Stimulated activated CD4-positive, alpha-beta T cell treated with anti-CD3 and anti-CD28 coated beads, Interleukin-12 subunit alpha, Interleukin-12 subunit beta, amount 100 ng/mL, for 24 hours (primary cell): ENCODE measurements at regions not wholly inside any gene's neighbourhood (a gene's known extent, or its start where the extent isn't known, plus 50 kb on each side); places are given as distances from the start of the nearest gene placed in this dataset.
"Not testable (repeated sequence)": the region's sequence is repeated elsewhere in the genome, so short reads cannot be mapped to it uniquely, and the experiment has no call there.

Source experiments
- DNase-seq, 2 experiments: peaks; one replicate each; pipeline ENCODE4 v3.0.0-alpha.2; 2020; ENCODE audit warnings: low read depth in 2 of 2

DNA sequence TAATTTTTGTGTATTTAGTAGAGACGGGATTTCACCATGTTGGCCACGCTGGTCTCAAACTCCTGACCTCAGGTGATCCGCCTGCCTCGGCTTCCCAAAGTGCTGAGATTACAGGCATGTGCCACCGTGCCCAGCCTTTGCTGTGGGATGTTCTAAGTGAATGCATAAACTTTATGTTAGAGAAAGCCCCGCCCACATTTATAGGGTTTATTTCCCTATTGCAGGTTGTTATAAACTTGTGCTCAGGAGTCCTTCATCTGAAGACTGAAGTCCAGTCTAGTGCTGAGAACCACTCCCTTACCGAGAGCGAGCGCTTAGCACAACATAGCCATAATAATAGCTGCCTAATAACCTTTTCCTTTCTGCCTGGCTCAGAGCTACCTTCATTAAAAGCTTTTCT, 75.4 kb upstream of the ZNF217 start:
- DNase-seq = no peak

DNA sequence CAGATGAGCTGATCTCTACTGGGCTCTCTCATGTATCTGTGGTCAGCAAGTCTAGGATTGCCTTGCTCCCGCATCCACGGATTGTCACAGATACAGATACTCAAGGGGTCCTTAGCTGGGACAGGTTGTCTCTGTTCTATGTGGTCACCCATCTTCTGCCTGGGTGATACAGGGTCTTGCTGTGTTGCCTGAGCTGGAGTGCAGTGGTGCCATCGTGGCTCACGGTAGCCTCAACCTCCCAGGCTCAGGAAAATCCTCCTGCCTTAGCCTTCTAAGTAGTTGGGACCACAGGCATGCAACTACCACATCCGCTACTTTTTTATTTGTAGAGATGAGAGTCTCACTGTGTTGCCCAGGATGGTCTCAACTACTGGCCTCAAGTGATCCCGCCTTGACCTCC, 72.5 kb upstream of the ZNF217 start:
- no peak for DNase-seq

DNA sequence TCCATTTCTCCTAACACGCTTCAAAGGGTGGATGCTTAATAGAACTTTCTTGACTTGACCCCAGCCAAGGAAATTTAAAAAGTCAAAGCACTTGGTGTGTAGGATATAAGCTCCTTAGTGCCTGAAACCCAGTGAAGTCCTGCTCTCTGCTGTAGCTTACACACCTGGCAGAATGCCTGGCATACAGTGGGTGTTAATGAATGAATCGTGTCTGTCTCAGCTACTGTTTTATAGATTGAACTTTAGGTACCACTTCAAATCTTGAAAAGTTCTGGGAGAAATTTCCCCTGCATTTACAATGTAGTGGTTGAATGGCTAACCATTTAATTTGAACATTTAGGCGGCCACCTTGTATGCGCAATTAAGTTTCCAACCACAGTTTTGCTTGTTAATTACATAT, 70.5 kb upstream of the ZNF217 start:
- DNase-seq = no peak

DNA sequence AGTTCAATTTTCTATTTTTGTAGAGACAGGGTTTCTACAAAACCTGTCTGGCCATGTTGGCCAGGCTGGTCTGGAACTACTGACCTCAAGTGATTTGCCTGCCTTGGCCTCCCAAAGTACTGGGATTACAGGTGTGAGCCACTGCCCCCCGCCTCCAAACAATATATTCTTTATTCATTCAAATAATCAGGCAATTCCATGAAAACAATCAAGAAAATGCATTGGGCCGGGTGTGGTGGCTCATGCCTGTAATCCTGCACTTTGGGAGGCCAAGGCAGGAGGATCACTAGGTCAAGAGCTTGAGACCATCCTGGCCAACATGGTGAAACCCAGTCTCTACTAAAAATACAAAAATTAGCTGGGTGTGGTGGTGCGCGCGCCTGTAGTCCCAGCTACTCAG, 69.9 kb upstream of the ZNF217 start:
- not testable (repeated sequence) for DNase-seq

DNA sequence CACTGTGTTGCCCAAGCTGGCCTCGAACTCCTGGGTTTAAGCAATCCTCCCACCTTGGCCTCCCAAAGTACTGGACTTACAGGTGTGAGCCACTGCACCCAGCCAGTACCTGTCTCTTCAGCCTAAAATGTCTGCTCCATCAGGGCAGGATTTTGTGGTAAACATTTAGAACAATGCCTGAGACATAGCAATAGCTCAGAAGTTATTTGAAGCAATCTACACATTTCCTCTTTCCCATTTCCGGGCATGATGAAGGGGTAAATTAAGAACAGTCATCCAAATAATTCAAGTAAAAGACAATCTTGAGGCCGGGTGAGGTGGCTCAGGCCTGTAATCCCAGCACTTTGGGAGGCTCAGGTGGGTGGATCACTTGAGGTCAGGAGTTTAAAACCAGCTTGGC, 69.0 kb upstream of the ZNF217 start:
- no peak for DNase-seq

DNA sequence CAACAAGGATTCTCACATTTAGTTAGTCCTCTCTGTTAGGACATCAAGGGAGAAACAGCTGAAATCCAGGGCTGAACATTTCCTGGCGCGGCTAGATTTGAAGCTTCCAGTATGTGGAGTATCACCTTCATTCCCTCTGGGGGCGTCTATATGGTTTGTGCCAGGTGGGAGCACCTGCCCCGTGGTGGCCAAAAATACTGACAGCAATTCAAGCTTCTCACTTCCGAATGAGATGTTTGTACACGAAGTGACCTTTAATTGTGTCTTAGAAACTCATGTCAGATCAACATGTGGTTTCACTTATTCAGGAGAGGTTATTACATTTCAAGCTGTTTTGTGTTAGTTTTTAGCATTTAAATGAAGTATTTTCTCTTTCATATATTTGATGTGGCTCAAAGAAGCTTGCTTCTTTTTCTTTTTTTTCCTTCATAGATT, 67.3 kb upstream of the ZNF217 start:
- DNase-seq = no peak

DNA sequence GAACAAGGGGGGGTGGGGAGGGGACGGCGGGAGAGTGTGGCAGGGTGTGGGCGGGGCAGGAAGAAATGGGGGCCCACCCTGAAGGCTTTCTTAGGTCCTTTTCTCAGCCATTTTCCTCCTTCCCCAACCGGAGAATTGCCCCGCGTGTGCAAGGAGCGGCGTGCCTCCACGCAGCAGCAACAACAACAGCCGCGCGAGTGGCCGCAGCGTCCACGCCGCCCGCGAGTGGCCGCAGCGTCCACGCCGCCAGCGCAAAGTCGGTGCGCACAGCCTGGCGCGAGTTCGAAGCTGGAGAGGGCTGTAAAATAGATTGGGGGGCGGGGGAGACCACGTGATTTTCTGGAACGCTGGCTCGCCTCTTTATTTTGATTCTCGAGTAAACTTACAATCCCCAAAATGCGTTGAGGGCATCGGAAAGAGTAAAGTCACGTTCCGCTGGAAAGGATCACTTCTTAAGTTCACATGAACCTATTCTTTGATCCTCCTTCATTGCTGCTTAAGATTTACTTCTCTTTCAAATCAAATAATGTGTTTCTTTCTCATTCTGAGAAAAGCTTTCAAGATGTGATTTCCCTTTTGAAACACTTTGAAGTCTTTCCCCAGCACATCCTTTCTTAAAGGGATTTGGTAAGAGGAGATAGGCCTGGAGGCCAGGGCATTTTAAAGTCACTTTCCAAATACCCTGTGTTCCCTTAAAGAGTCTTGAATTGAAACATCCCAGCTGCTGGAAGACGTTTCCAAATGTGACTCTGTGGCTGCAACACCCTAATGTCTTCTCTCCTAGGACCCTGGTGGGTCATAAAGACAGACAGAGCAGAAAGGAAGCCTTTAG, 66.7 kb upstream of the ZNF217 start:
- DNase-seq = peak in 1 of 2 experiments; percentile 35

DNA sequence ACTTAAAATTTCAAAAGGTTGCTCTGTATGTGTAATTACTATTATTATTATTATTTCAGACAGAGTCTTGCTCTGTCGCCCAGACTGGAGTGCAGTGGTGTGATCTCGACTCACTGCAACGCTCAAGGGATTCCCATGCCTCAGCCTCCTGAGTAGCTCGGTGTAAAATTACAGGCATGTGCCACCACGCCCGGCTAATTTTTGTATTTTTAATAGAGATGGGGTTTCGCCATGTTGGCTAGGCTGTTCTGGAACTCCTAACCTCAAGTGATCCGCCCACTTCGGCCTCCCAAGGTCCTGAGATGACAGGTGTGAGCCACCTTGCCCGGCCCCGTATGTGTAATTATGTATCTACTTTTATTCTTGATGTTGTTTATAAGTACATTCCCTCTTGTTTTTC, 65.3 kb upstream of the ZNF217 start:
- no peak for DNase-seq

DNA sequence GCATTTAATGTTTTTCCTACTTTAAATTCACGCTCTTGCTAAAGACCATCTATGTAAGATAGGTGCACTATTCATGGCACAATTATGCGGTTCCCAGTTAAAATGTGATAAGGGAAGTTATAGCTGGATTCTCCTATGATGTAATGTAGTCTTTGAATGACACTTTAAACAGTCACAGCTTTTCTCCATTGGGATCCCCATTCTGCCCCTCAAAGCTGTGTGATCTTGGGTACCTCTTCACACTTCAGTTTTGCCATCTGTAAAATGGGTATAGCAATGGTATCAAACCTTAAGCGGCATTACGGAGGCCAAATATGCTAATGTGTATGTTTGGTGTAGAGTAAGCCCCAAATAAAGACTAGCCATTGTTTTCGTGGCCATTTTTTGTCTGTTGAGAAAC, 64.7 kb upstream of the ZNF217 start:
- no peak for DNase-seq

DNA sequence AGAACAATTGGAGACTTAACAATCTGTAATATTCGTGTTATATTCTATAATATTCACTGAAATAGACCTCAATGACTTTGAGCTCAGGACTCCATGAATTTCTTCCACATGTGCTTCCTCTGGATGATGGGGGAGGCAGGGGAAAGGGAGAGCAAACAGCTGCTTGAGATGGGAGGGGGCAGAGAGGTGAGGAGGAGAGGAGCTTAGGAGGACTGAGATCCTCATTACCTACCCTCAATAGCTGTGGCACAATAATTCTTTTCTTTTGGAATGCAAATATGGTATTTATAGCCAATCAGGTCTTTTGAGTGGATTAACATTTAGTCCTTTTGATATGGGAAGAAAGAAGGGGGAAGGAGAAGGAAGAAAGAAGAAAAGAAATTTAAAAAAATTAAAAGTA, 64.1 kb upstream of the ZNF217 start:
- DNase-seq = no peak

DNA sequence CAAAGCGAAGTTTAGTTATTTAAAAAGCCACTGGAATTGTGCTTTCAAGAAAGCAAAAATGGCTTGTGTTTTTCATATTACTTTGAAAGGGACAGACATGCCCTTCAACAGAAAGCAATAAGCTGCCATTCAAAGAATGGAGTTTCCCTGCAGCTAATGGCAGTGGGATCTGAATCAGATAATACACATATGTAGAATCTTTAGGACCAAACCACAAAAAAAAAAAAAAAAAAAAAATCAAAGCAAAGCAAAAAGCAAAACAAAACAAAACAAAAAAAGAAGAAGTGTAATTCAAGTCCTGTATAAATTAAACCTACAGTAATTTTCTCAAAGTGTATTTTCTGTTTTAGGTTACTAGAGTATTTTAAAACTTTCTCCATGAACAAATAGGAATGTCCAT, 63.6 kb upstream of the ZNF217 start:
- no peak for DNase-seq

DNA sequence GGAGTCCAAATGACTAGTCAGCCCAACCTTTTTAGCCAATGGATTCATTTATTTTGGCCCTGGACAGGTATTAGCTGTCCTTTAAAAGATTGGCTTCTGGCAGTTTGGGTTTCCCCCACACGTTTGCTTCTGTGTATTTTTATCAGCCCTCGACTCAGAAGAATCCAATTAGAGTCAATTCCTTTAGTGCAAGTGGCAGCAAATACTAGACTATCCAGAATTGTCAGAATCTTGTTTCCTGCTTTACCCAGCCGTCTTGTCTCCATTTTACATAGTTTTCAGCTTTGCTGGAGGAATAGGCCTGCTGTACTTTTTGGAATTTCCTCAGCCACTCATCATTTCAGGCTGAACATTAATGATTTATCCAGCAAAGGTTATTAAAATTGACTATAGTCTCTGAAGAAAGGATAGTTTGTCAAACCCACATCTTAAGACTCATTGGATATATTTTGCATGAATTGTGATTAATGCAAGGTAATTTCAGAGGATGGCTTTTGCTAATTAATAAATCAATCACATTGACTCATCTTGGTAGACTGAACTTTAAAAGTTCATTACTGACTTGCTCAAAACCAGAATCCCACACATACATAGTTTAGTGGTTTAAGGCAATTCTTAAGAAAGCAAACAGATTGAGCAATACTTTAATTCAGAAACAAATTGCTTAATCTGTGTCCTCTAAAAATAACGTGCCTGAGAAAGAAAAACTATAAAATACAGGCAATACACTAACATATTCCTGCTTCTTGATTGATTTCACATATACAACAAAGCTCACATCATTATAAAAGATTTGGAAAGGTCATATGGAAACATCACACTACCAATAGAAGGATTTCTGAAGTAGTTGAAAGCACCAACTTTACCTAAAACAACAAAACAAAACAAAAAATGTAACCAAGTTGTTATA, 62.9 kb upstream of the ZNF217 start:
- DNase-seq = no peak

DNA sequence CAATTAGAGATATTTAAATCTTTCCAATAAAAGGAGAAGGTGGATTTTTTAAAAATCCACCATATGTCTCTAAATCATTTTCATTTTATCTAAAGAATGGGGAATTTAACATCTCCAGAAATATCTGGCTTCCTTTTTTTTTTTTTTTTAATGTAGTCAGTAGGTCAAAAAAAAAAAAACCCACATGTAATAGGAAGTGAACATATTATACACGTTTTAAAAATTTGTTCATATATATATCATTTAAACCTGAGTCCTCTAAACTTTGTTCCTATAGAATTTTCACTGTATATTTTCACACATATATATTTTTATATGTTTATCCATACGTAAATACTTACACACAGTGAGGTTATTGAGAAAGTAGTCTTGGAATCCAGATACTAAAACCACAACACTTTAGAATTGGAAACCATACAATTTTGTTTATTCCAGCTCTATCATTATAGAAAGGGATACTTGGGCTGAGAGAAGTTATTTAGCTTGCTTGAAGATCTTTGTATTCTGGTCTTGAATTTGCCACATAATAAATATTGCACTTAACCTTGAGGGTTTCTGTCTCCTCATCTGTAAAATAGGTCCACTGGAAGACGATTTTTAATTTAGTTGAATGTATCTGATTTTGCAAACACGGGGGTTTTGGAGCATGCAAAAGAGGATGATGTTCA, 62.1 kb upstream of the ZNF217 start:
- DNase-seq = no peak

DNA sequence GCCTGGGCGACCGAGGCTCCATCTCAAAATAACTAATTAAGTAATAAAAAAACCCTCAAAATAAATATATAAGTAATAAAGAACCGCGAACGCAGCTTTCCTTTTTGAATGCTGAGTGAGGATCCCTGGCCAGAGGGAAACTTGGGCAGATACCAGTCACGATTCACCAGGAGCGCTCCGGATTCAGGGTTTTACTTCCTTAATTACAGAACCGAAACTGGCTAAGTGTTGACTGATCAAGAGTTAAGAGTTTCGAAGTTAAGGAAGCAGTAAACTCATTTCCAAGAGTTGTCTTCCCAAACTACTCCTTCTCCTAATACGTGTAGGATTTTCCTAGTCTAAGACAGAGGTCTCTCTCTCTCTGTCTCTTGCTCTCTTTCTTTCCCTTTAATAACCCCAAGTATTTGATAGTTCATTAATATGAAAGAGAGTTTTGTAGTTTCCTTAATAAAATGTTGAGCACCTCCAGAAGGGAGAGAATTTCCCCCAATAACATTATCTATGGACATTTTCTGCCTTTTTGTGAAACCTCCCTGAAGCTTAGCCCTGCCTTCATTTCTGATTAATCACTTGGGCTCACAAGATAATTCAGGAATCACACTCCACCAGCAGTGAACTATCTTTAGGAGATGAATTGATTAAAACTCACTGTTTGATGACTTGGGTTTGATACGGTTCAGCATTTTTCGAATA, 61.4 kb upstream of the ZNF217 start:
- no peak for DNase-seq

DNA sequence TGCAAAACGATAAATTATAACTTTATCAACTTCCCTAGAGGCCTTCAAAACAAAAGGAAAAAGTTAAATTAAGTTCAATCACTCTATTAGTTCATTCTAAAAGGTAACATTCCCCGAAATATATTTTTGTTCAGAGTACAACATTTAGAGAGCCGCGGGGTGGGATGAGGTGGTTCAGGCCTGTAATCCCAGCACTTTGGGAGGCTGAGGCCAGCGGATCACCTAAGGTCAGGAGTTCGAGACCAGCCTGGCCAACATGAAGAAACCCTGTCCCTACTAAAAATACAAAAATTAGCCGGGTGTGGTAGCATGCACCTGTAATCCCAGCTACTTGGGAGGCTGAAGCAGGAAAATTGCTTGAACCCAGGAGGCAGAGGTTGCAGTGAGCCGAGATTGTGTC, 60.9 kb upstream of the ZNF217 start:
- DNase-seq = not testable (repeated sequence)

DNA sequence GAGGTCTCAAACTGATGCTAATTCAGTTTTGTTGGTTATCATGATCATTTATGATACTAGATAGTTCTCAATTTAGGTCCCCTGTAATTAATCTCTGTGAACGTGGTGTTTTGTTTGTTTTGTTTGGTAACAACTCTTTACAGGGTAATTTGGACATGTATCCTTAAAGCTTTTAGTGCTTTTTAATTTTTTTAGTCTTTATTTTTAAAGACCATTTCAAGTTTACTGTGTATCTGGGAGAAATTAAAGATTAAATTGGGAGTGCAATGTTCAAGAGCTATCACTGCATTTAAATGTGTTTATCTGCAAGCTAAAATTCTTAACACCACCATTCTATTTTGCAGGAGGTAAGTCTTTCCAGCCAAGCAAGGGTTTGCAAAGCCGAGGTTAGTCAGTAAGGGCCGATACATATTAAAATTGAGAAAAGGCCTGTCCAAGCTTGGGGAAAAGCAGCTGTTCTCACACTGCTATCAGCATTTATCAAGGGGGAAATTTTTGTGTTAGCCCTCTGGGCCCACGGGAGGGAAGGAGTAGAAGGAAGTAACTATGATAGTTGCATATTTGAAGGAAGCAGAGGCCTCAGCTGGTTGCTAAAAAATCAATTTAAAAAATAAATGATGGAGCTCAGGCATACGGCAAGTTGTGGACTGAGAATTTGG, 59.3 kb upstream of the ZNF217 start:
- DNase-seq = no peak

DNA sequence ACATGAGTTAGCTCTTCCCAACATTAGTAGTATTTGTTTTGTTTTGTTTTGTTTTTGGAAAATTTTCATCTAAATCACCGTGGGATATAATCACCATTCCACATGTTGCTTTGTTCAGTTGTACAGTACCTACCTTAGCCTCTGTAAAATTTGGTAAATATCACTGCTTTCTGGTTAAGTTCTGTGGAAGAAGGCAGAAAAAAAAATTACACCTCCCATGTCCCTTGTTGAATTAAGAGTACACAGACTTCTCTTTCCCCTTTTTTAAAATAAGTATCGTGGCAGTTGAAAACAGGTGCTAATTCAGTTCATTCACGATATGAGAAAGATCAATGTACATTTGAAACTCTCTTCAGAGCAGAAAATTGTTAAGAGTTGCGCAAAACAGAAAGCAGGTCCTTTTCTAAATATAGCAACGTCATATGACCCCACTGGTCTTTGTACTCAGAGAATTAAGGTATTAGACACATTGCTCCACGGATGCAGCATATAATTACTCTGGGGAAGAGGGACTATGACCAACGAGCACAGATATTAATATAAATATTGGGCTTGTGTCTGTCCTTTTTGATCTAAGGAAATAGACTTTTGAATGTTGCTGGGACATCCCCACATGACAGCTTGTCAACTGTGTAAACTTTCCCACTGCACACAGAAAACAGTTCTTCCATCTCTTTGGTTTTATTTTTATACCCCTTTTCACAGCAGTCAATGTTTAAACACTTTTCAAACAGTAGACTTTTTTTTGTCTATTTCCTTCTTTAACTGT, 58.6 kb upstream of the ZNF217 start:
- DNase-seq = no peak

DNA sequence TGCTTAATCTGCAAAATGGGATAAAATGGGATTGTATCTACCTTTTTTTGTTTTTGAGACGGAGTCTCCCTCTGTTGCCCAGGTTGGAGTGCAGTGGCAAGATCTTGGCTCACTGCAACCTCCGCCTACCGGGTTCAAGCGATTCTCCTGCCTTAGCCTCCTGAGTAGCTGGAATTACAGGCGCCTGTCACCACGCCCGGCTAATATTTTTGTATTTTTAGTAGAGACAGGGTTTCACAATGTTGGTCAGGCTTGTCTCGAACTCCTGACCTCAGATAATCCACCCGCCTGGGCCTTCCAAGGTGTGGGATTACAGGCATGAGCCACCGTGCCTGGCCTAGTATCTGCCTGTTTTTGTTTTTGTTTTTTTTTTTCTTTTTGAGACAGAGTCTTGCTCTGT, 55.9 kb upstream of the ZNF217 start:
- DNase-seq = not testable (repeated sequence)

DNA sequence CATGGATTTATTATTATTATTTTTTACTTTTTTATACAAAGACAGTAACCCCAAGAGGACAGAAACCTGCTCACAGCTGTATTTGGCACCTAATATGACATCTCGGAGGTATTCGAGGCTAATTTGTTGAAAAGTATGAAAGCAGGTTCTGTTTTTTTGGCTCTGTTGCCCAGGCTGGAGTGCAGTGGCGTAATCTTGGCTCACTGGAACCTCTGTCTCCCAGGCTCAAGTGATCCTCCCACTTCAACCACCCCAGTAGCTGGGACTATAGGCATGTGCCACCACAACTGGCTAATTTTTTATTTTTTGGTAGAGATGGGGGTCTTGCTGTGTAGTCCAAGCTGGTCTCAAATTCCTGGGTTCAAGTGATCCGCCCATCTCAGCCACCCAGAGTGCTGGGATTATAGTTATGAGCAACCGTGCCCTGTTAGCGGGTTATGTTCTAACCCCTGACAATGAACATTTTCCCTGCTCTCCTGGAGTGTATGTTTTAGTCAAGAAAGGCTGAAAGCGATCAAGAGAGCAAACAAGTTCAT, 53.7 kb upstream of the ZNF217 start:
- DNase-seq = no peak

DNA sequence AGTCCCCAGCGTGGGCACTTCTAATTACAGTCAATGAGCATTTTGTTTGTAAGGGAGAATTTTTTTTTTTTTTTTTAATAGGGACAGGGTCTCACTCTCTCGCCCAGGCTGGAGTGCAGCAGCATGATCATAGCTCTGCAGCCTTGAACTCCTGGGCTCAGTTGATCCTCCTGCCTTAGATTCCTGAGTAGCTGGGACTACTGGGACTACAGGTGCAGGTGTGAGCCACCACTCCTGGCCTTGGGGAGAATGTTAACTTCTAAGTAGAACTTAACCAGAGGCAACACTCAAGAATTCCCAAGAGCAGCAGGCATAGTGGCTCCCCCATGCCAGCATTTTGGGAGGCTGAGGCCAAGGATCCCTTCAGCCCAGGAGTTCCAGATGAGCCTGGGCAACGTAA, 52.9 kb upstream of the ZNF217 start:
- DNase-seq = no peak
